GM19455 (cell line): ENCODE measurements at regions not wholly inside any gene's neighbourhood (a gene's known extent, or its start where the extent isn't known, plus 50 kb on each side); places are given as distances from the start of the nearest gene placed in this dataset.
"Not testable (repeated sequence)": the region's sequence is repeated elsewhere in the genome, so short reads cannot be mapped to it uniquely, and the experiment has no call there.

Experiments
- ATAC-seq: cut with Tn5 transposase; IDR thresholded peaks from one replicate; pipeline ENCODE4 v1.9.1; 2021; ENCODE audit not compliant: unreplicated experiment

DNA sequence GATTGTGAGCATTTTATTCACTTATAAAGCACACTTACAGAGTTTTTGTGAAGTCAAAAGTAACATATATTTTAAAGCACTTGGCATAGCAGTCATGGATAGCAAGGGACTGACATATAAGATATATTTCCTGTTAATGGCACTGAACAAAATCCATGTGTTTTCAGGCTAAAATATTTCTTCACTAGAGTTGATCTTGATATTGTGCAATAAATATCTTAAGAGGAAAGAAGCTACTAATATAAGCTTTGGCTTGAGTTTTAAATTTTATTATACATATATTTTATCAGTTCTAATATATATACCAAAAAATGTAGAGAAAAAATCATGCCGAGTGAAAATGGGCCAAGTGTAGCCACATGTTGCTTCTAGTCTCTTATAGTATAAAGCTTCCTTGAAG lies 189.7 kb upstream of the DPP10 start:
- ATAC-seq = no peak

DNA sequence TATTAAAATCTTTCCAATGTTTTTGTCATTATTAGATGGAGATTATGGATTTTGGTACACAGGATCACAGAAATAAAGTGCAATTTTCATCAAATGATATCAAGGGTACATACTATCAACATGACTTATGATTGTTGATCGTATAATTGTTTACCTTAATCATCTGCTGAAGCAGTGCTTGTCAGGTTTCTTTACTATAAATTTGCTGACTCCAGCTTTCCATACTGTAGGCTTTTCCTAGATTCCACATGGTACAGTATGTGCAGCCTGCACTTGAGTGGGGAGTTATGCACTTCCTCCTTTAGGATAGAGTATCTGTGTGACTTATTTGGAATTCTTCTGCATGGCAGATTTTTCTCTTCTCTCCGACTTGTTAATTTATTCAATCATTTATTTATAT lies 187.6 kb upstream of the DPP10 start:
- ATAC-seq = no peak

DNA sequence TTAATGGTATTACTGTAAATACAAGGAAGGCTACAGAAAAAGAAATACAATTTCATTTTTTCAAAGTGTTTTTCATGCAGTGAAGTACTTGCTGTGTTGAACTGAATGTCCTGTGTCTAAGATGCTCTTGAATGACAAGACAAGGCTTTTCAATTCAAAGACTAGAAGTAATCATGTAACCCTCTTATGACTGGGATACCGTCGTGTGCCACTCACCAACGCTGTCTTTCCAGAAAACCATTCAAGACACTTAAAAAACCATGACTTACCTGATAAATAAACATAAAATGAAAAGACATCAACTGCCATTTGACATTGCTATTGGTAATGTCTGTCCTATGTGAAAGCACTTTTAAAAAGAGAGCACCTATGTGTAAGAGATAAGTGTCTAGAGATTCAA lies 183.1 kb upstream of the DPP10 start:
- no peak for ATAC-seq

DNA sequence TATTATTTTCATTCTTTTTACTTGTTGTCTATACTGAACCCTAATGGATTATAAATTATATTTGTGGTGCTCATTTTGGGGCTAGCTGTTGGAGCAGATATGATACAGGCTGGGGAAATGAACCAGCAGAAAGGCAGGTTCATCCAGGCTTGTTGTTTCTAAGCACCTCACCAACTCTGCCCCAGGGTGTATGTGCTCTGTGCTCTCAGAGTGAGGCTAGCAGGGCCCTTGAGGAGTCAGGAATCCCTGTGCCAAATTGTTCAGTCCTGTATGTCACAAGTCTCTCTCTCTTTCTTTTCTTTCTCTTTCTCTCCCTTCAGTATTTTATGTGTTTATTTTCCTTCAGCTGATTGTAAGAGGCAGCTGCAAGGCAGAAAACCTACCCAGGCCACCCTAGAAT lies 181.1 kb upstream of the DPP10 start:
- no peak for ATAC-seq

DNA sequence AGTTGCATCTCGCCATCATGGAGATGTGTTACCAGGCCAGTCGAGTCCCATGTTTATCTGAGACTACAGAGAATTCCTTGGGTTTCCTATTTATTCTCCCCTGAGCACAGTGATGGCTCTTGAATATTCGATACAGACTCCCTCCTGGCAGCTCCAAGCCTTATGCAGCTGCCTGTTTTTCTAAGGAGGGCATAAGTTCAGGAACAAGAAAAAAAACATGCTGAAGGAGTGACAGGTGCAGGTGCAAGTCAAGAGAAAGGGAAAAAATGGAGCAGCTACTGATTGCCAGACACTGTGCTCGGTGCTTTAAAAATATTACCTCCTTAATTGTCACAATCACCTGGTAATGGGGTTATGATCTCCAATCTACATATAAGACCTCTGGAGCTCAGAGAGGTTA lies 177.2 kb upstream of the DPP10 start:
- no peak for ATAC-seq

DNA sequence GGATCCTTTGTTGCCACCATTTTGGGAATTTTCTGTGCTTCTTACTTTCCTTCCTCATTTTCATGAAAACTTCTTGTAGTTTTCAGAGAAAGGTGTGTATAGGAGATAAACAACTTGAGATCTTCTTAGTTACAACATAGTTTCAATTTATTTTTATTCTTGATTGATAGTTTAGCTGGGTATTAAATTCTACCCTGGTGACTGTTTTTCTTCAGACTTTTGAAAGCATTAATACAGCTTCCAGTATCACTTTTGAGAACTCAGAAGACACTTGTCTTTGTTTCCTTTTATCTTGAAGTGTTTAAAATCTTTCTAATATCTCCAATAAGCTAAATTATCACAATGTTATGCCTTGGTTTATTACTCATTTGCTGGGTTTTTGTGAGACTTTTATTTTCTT lies 167.5 kb upstream of the DPP10 start:
- ATAC-seq = no peak

DNA sequence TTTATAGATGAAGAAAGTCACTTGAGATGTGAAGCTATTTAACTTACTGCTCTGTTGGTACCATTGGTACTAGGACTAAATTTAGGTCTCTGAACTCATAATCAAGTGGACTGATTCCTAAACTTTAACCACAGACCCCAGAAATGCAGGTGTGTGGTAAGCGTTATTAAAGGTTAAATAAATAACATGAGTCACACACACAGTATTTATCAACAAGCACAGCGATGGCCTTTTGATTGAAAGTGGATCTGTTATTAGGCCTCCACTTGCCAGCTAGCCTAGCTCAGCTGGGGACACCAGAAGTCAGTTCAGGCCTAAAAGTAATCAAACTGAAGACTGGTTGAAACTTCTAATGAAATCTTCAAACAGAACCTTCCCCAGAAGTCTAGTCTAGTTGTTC lies 161.3 kb upstream of the DPP10 start:
- no peak for ATAC-seq

DNA sequence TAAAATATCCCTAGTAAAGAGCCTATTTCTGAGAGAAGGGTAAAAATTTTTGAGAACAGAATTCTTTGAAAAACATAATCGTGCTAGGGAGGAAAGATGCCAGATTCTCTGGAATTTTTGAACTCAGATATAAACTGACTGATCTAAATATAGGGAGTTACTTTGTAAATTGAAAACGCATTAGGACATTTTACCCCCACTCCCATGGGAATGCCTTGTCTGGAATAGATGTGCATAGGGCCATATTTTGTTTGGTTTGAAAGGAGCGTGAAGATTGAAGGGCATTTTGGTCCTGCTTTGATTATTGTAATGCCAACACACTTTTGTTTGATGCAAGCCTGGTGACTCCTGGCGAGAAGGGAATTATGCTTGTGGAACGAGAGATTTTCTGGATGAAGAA lies 158.7 kb upstream of the DPP10 start:
- ATAC-seq = no peak

- ATAC-seq = no peak
Measured at GRCh38 chr2:114286438-114286837, 156.0 kb upstream of the DPP10 start.

DNA sequence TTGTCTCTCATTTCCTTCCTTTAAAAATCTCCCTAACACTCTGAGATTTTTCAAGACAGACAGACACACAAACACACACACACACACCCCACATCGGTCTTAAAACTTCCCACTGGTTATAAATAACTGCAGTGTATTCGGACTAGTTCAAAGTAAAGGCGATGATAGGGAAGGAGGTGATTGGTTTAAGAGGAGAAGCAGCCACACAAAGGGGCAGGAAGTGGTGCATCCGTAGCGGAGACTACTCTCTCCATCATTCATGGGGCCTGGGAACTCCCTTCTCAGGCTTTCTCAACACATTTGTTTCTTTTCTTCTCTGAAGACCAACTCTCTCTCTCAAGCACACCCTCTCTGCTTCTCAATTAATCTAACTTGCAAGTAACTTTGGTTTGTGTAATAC lies 149.1 kb upstream of the DPP10 start:
- no peak for ATAC-seq

DNA sequence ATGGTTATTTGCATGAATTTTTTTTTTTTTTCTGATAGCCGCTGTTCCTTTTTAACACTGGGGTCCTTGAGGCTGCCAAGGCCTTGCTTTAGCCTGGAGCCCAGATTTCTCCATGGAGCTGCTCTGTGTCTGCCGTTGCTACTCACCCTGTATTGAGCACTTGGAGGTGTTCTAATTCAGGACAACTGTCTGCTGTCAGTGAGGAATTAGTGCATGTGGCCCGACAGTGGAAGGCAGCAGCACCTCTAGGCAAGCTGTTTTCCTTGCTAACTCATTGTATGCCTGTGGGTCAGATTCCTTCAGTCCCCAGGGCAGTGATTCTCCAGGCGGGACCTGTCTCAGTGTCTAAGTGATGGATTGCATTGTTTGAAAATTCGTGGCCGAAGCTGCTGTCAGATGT lies 147.7 kb upstream of the DPP10 start:
- no peak for ATAC-seq

DNA sequence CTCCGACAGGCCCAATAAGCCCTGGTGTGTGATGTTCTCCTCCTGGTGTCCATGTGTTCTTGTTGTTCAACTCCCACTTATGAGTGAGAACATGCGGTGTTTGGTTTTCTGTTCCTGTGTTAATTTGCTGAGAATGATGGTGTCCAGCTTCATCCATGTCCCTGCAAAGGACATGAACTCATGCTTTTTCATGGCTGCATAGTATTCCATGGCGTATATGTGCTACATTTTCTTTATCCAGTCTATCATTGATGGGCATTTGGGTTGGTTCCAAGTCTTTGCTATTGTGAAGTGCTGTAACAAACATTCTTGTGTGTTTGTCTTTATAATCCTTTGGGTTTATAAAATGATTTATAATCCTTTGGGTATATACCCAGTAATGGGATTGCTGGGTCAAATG lies 142.1 kb upstream of the DPP10 start:
- ATAC-seq = not testable (repeated sequence)

- ATAC-seq = no peak
Measured at GRCh38 chr2:114316532-114317300, 125.7 kb upstream of the DPP10 start.

DNA sequence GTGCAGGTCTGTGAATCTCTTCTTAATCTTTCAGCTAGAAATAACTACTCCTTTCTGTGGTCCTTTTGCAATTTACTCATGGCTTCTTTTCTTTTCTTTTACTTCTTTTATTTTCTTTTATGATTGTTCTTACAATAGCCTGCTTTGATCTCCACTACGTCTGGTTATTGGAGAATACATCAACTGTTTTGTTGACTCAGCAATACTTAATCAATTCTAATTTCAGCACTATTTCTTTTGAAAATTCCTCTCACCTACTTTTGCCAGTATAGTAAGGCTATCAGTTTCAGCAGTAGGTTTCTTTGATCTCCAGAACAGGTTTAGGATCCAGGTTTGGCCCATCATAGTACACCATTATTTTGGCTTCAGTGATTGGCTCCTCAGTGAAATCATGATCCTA lies 111.8 kb upstream of the DPP10 start:
- no peak for ATAC-seq

GRCh38 chr2:114331934-114332333 lies 110.5 kb upstream of the DPP10 start:
- no peak for ATAC-seq

- no peak for ATAC-seq
Measured at GRCh38 chr2:114345246-114345645, 97.2 kb upstream of the DPP10 start.

DNA sequence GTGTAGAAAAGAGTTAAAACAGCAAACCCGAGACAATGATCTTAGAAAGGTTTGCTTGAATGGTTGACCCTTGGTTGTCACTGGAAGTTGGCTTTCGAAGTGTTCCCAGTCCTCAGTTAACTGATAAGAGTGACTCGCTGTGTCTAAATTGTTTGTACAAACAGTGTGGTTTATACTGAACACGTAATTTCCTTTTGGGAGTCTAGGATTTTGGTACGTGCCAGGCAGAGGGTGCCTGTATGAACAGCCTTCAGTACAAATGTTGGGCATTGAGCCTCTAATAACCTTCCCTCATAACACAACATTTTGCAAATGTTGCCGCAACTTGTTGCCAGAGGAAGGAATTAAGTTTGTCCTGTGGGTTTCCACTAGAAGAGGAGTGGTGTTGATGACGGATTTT lies 95.8 kb upstream of the DPP10 start:
- ATAC-seq = no peak

DNA sequence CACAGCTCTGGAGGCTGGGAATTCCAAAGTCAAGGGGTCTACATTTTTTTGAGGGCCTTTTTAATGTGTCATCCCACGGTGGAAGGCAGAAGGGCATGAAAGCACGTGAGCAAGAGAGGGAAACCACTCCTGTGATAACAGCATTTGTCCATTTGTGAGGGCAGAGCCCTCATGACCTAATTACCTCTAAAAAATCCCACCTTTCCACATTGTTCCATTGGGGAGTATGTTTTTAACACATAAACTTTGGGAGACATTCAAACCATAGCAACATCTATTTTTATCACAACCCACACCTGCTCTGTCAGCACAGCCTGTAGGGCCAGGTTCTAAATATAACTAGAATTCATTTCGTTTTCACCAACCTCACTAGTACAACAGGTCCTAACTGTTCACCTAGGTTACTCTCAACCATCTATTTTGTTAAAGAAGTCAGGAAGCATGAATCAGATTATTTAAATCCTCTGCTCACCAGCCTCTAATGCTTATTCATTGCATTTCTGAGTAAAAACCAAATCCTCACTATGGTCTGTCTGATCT lies 92.2 kb upstream of the DPP10 start:
- no peak for ATAC-seq

DNA sequence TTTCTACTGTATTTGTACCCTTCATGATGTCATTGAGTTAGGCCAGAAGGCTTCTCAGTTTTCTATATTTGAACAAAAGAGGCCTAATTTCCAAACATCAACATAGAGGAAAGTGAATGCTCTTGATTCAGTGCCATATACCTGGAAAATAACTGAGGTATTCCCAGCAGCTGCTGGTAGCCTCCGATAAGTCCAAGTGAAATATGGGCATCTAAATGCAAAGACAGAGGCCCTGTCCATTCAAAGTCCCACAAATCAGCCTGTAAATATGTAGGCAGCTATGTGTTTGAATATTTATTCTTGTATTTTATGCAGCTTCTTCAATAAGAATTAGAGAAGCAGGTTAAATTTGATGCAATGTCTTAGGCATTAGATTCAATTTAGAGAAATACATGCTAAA lies 89.5 kb upstream of the DPP10 start:
- ATAC-seq = no peak

DNA sequence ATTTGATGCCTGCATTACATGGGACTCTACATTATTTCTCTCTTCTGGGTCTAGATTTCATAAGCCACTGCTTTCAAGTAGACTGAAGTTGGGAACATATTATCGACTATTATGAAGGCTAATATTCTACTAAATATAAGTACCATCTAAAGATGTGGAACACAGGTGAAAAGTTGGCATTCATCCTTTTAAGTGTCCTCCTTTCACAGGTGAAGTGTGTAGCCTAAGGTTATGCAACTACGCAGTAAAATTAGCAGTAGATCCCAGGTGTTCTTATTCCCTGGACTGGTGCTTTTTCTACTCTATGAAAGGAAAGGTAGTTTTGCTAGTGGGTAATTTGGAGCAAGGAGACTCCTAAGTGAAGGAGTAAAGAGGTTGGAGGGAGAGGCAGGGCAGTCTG lies 88.2 kb upstream of the DPP10 start:
- no peak for ATAC-seq

GRCh38 chr2:114368705-114369104 lies 73.7 kb upstream of the DPP10 start:
- ATAC-seq = no peak

DNA sequence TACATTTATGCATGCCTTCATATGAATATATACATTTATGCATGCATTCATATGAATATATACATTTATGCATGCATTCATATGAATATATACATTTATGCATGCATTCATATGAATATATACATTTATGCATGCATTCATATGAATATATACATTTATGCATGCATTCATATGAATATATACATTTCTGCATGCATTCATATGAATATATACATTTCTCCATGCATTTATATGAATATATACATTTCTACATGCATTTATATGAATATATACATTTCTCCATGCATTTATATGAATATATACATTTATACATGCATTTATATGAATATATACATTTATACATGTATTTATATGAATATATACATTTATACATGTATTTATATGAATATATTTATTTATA lies 70.7 kb upstream of the DPP10 start:
- not testable (repeated sequence) for ATAC-seq

DNA sequence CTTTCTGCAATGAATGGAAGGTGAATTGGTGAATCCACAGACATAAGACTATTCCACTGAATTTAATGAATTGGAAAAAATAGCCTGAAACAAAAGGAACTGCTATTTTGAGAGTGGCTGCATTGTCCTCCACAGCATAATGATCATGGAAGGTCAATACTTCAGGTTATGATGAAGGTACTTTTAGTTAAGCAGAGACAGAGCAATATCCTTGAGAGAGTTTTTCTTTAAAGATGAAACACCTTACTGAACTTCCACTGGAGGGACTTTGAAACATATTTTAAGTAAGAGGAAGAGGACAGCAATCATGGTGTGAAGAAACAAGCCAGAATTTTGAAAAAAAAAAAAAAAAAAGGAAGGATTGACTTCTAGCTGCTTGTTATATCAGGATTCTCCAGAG lies 68.8 kb upstream of the DPP10 start:
- no peak for ATAC-seq
